Transverse colon (tissue), 3 donors: ENCODE measurements at regions not wholly inside any gene's neighbourhood (a gene's known extent, or its start where the extent isn't known, plus 50 kb on each side); places are given as distances from the start of the nearest gene placed in this dataset.

Experiments used
- POLR2A ChIP-seq: fragments of 450-650 bp; IDR thresholded peaks from one replicate; pipeline ENCODE4 v1.6.1; 2016; ENCODE audit warnings: antibody characterized with exemption, mild to moderate bottlenecking, moderate library complexity
- TF ChIP-seq, protein P1 (sequence below), 5 experiments: fragments of 200-600 bp in 3 of 5; fragments of 450-650 bp in 2 of 5; sonication (generic) in 3 of 5; IDR thresholded peaks; 1 replicate in 2 of 5; 2 replicates in 3 of 5; pipeline ENCODE4 v1.5.1; 2016 to 2017; ENCODE audit warnings: antibody characterized with exemption in 5 of 5, inconsistent platforms in 3 of 5, mild to moderate bottlenecking in 2 of 5, moderate library complexity in 1 of 5

DNA sequence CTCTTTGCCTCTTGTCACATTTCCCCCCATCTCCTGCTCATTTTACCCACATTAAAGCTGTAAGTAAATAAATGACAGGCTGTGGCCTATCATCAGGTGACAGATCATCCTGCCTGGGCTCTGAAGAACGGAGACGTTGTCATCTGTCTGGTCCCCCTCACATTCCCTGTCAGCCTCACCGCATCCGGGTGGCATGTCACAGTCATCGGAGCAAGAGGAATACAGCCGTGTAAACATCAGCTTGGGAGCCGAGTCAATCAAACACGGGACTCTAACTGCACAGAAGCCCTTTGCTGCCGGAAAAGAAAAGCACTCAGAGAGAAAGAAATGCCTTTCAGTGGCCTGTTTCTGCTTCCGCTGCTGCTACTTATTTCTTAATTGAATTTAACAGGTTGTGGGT is 371.9 kb upstream of the ID4 start:
- TF ChIP-seq, protein P1, sequence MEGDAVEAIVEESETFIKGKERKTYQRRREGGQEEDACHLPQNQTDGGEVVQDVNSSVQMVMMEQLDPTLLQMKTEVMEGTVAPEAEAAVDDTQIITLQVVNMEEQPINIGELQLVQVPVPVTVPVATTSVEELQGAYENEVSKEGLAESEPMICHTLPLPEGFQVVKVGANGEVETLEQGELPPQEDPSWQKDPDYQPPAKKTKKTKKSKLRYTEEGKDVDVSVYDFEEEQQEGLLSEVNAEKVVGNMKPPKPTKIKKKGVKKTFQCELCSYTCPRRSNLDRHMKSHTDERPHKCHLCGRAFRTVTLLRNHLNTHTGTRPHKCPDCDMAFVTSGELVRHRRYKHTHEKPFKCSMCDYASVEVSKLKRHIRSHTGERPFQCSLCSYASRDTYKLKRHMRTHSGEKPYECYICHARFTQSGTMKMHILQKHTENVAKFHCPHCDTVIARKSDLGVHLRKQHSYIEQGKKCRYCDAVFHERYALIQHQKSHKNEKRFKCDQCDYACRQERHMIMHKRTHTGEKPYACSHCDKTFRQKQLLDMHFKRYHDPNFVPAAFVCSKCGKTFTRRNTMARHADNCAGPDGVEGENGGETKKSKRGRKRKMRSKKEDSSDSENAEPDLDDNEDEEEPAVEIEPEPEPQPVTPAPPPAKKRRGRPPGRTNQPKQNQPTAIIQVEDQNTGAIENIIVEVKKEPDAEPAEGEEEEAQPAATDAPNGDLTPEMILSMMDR (IDR thresholded peaks at IDR 0.05), result no peak
- no peak for TF ChIP-seq POLR2A
